Neural cell (in vitro differentiated cells): ENCODE measurements at regions not wholly inside any gene's neighbourhood (a gene's known extent, or its start where the extent isn't known, plus 50 kb on each side); places are given as distances from the start of the nearest gene placed in this dataset.

ENCODE experiments used
- H2AFZ ChIP-seq: fragments of 200-600, 300-800 bp; sonication (generic), shearing (Covaris generic); 2 replicates; pipeline ENCODE4 v1.6.0; 2014; ENCODE audit warnings: low read depth, mild to moderate bottlenecking, antibody characterized with exemption, low read length, moderate library complexity
- H3F3A ChIP-seq: fragments of 200-600 bp; shearing (Covaris generic); 2 replicates; pipeline ENCODE4 v1.6.1; 2016; ENCODE audit warnings: mild to moderate bottlenecking, moderate library complexity, mixed read lengths, antibody characterized with exemption, low read length; ENCODE audit not compliant: insufficient read depth, poor library complexity, severe bottlenecking
- H3K27ac ChIP-seq: fragments of 200-600, 300-800 bp; sonication (generic), shearing (Covaris generic); 2 replicates; pipeline ENCODE4 v1.5.1; 2014; ENCODE audit warnings: mild to moderate bottlenecking, low read length, moderate library complexity
- H3K27me3 ChIP-seq: fragments of 300-800, 200-600 bp; sonication (generic), shearing (Covaris generic); 2 replicates; pipeline ENCODE4 v1.6.0; 2014; ENCODE audit warnings: mild to moderate bottlenecking, low read depth, low read length, moderate library complexity; ENCODE audit not compliant: insufficient read depth
- H3K36me3 ChIP-seq: fragments of 300-800, 200-600 bp; sonication (generic), shearing (Covaris generic); 2 replicates; pipeline ENCODE4 v1.5.1; 2014; ENCODE audit warnings: mild to moderate bottlenecking, antibody characterized with exemption, low read length, moderate library complexity; ENCODE audit not compliant: insufficient read depth
- H3K4me2 ChIP-seq: fragments of 300-800, 200-600 bp; sonication (generic), shearing (Covaris generic); 2 replicates; pipeline ENCODE4 v1.6.0; 2014; ENCODE audit warnings: mild to moderate bottlenecking, low read length
- H3K4me3 ChIP-seq: fragments of 300-800, 200-600 bp; sonication (generic), shearing (Covaris generic); 2 replicates; pipeline ENCODE4 v1.5.1; 2014; ENCODE audit warnings: mild to moderate bottlenecking, low read length, moderate library complexity
- H3K79me2 ChIP-seq: fragments of 200-600 bp; shearing (Covaris generic); replicated peaks from 2 replicates; pipeline ENCODE4 v1.6.0; 2014; ENCODE audit warnings: mild to moderate bottlenecking, low read length, moderate library complexity; ENCODE audit not compliant: insufficient read depth
- H3K9ac ChIP-seq: fragments of 300-800, 200-600 bp; sonication (generic), shearing (Covaris generic); 2 replicates; pipeline ENCODE4 v1.6.1; 2016; ENCODE audit warnings: mild to moderate bottlenecking, low read length, mixed read lengths
- H3K9me2 ChIP-seq: fragments of 200-600 bp; shearing (Covaris generic); 2 replicates; pipeline ENCODE4 v1.6.1; 2016; ENCODE audit warnings: mild to moderate bottlenecking, low read length, mixed read lengths; ENCODE audit not compliant: insufficient read depth
- H3K9me3 ChIP-seq: fragments of 200-600, 300-800 bp; sonication (generic), shearing (Covaris generic); 2 replicates; pipeline ENCODE4 v1.6.1; 2016; ENCODE audit warnings: mild to moderate bottlenecking, mixed run types, low read length, moderate library complexity, mixed read lengths
- H4K20me1 ChIP-seq: fragments of 200-600 bp; shearing (Covaris generic); 2 replicates; pipeline ENCODE4 v1.6.1; 2016; ENCODE audit warnings: mild to moderate bottlenecking, mixed run types; ENCODE audit not compliant: insufficient read depth
- CTCF ChIP-seq: fragments of 450-650 bp; IDR thresholded peaks from 2 replicates; pipeline ENCODE4 v1.5.1; 2014; ENCODE audit warnings: antibody characterized with exemption, mild to moderate bottlenecking, moderate library complexity; ENCODE audit not compliant: poor library complexity, severe bottlenecking
- EP300 ChIP-seq: fragments of 450-650 bp; conservative IDR thresholded peaks from 2 replicates; pipeline ENCODE4 v1.6.1; 2014; ENCODE audit warnings: antibody characterized with exemption, mild to moderate bottlenecking, moderate library complexity; ENCODE audit not compliant: poor library complexity, severe bottlenecking
- EZH2 ChIP-seq: fragments of 200-600, 300-800 bp; shearing (Covaris generic), sonication (generic); IDR thresholded peaks from 2 replicates; pipeline ENCODE4 v1.6.1; 2014; ENCODE audit warnings: antibody characterized with exemption, low read length, borderline replicate concordance, mild to moderate bottlenecking; ENCODE audit not compliant: insufficient read depth, poor library complexity, severe bottlenecking
- MXI1 ChIP-seq: fragments of 450-650 bp; conservative IDR thresholded peaks from 2 replicates; pipeline ENCODE4 v1.6.1; 2014; ENCODE audit warnings: antibody characterized with exemption, mild to moderate bottlenecking; ENCODE audit not compliant: poor library complexity, severe bottlenecking
- POLR2AphosphoS5 ChIP-seq: IDR thresholded peaks from 2 replicates; pipeline ENCODE4 v1.6.1; 2012
- RAD21 ChIP-seq: fragments of 450-650 bp; conservative IDR thresholded peaks from 2 replicates; pipeline ENCODE4 v1.6.1; 2014; ENCODE audit warnings: antibody characterized with exemption, mild to moderate bottlenecking, moderate library complexity
- REST ChIP-seq: IDR thresholded peaks from 2 replicates; pipeline ENCODE4 v1.6.1; 2012; ENCODE audit warnings: borderline replicate concordance
- SMC3 ChIP-seq: fragments of 450-650 bp; conservative IDR thresholded peaks from 2 replicates; pipeline ENCODE4 v1.6.1; 2014; ENCODE audit warnings: antibody characterized with exemption, mild to moderate bottlenecking, moderate library complexity; ENCODE audit not compliant: poor library complexity
- TAF1 ChIP-seq: IDR thresholded peaks from 2 replicates; pipeline ENCODE4 v1.6.1; 2012; ENCODE audit warnings: low read depth

GRCh38 chr3:28922376-28922775, 358.5 kb upstream of the RBMS3 start:
- Histone ChIP-seq H3K27ac (no peak overlapping the region), H2AFZ (no peak overlapping the region), H3K79me2 (no peaks in the 10 kb centered on the region), H3K4me3 (no peak overlapping the region), H3K4me2 (no peak overlapping the region), H3F3A (no peaks in the 10 kb centered on the region), H3K9ac (no peak overlapping the region), H3K27me3 (no peaks in the 10 kb centered on the region), H3K9me2 (no peaks in the 10 kb centered on the region), H4K20me1 (no peaks in the 10 kb centered on the region), H3K36me3 (no peaks in the 10 kb centered on the region), H3K9me3 (no peaks in the 10 kb centered on the region)
- TF ChIP-seq TAF1, result no peak
- no peak for TF ChIP-seq REST
- no peak for TF ChIP-seq EP300
- no peak for TF ChIP-seq POLR2AphosphoS5
- TF ChIP-seq EZH2, result no peak
- no peak for TF ChIP-seq CTCF
- TF ChIP-seq RAD21, result no peak
- no peak for TF ChIP-seq SMC3
- no peak for TF ChIP-seq MXI1

GRCh38 chr3:28923994-28924393, 356.9 kb upstream of the RBMS3 start:
- H3K9ac ChIP-seq, result no peak overlapping the region
- no peak overlapping the region for H3K4me3 ChIP-seq
- no peaks in the 10 kb centered on the region for H3K36me3 ChIP-seq
- no peaks in the 10 kb centered on the region for H3K27me3 ChIP-seq
- no peaks in the 10 kb centered on the region for H3K9me3 ChIP-seq
- H2AFZ ChIP-seq, result no peak overlapping the region
- H3K9me2 ChIP-seq, result no peaks in the 10 kb centered on the region
- H3K4me2 ChIP-seq, result no peak overlapping the region
- no peaks in the 10 kb centered on the region for H3K79me2 ChIP-seq
- TF ChIP-seq RAD21 (no peak), SMC3 (no peak), REST (no peak), MXI1 (no peak), POLR2AphosphoS5 (no peak), CTCF (no peak), TAF1 (no peak), EZH2 (no peak), EP300 (no peak)
- no peaks in the 10 kb centered on the region for H3F3A ChIP-seq
- H4K20me1 ChIP-seq, result no peaks in the 10 kb centered on the region
- no peak overlapping the region for H3K27ac ChIP-seq
